BJ (cell line): ENCODE measurements at regions not wholly inside any gene's neighbourhood (a gene's known extent, or its start where the extent isn't known, plus 50 kb on each side); places are given as distances from the start of the nearest gene placed in this dataset. TPM values are rescaled to one million over a fixed set of nuclear protein-coding genes. Genes with fewer than 3 reads are reported as not detected.

ENCODE experiments used
- CTCF ChIA-PET: fragments of 350-600 bp; formaldehyde crosslinking; extraction: SDS; loops from one replicate; lab custom pipeline; 2021; ENCODE audit warnings: antibody characterized with exemption, inconsistent platforms; lab: Yijun Ruan, JAX
- POLR2A ChIA-PET: fragments of 300-600 bp; sonication (Branson Sonifier 250); formaldehyde crosslinking; extraction: SDS; loops from one replicate; lab custom pipeline; 2021; ENCODE audit warnings: antibody characterized with exemption; lab: Charles Lee
- DNase-seq: peaks from one replicate; pipeline ENCODE4 v3.0.0-alpha.2; 2011; ENCODE audit warnings: low read depth
- H3K27me3 ChIP-seq: 2 replicates; pipeline ENCODE4 v1.6.0; 2011; ENCODE audit warnings: low read length; ENCODE audit not compliant: control insufficient read depth, insufficient read depth
- H3K36me3 ChIP-seq: 2 replicates; pipeline ENCODE4 v1.5.1; 2011; ENCODE audit warnings: low read length; ENCODE audit not compliant: control insufficient read depth, insufficient read depth
- H3K4me3 ChIP-seq: 2 replicates; pipeline ENCODE4 v1.5.1; 2011; ENCODE audit warnings: low read depth, mild to moderate bottlenecking, control low read depth, low read length
- CTCF ChIP-seq: IDR thresholded peaks from 2 replicates; pipeline ENCODE4 v1.5.1; 2011; ENCODE audit warnings: low read depth, mild to moderate bottlenecking, control low read depth, inconsistent platforms, low read length, moderate library complexity; ENCODE audit not compliant: insufficient read depth
- small RNA-seq: library from RNA; depleted of rRNA; stranded (forward); fragments of <200 nt; gene quantifications from one replicate; pipeline ENCODE3, GENCODE V24; 2012; ENCODE audit warnings: low replicate concordance, low read depth; ENCODE audit not compliant: insufficient read length

GRCh38 chr9:90555351-90556057 lies 87.1 kb downstream of the DIRAS2 start:
- POLR2A ChIA-PET = no interaction called here
- H3K4me3 ChIP-seq = no peak overlapping the region
- DNase-seq = no peak
- no peaks in the 10 kb centered on the region for H3K27me3 ChIP-seq
- TF ChIP-seq CTCF = no peak
- CTCF ChIA-PET = interaction anchor here (0.7 kb wide), 1 partner anchor 76 kb away, joined by 4 read pairs; no protein-coding TSS in a partner anchor
- H3K36me3 ChIP-seq = no peaks in the 10 kb centered on the region

- CTCF ChIA-PET = no interaction called here
- no peak for TF ChIP-seq CTCF
- H3K27me3 ChIP-seq = no peaks in the 10 kb centered on the region
- H3K4me3 ChIP-seq = no peak overlapping the region
- DNase-seq = no peak
- POLR2A ChIA-PET = no interaction called here
- H3K36me3 ChIP-seq = no peaks in the 10 kb centered on the region
Measured at GRCh38 chr9:90556897-90557675, 85.5 kb downstream of the DIRAS2 start.

GRCh38 chr9:90559075-90560073 lies 83.2 kb downstream of the DIRAS2 start:
- ChIA-PET POLR2A (no interaction called here), CTCF (no interaction called here)
- TF ChIP-seq CTCF = no peak
- Histone ChIP-seq H3K36me3 (no peaks in the 10 kb centered on the region), H3K4me3 (no peak overlapping the region), H3K27me3 (no peaks in the 10 kb centered on the region)
- no peak for DNase-seq

Small RNA genes in the stretch of these regions (small RNA-seq; reads per million reads assigned to genes)
- gene AL161629.2 (not detected), gene MIR4290 (not detected)
